Peyer's patch (tissue), 4 donors: ENCODE measurements at regions not wholly inside any gene's neighbourhood (a gene's known extent, or its start where the extent isn't known, plus 50 kb on each side); places are given as distances from the start of the nearest gene placed in this dataset.
"Not testable (repeated sequence)": the region's sequence is repeated elsewhere in the genome, so short reads cannot be mapped to it uniquely, and the experiment has no call there.

Experiments
- DNase-seq, 3 donors: peaks; one replicate each; pipeline ENCODE4 v3.0.0-alpha.2; 2017 to 2019
- H3K27ac ChIP-seq, 4 donors: fragments of 200-600 bp; sonication (generic); one replicate each; pipeline ENCODE4 v1.5.1; 2016 to 2019
- H3K27me3 ChIP-seq, 2 donors: fragments of 200-600 bp; sonication (generic); one replicate each; pipeline ENCODE4 v1.5.1; 2019
- H3K36me3 ChIP-seq, 3 donors: fragments of 200-600 bp; sonication (generic); one replicate each; pipeline ENCODE4 v1.5.1; 2016 to 2019
- H3K4me1 ChIP-seq, 4 donors: fragments of 200-600 bp; sonication (generic); one replicate each; pipeline ENCODE4 v1.5.1; 2016 to 2019
- H3K4me3 ChIP-seq, 4 donors: fragments of 200-600 bp; sonication (generic); 1 replicate in 3 of 4; 2 replicates in 1 of 4; pipeline ENCODE4 v1.5.1; 2016 to 2019; ENCODE audit warnings: mild to moderate bottlenecking in 1 of 4
- H3K9me3 ChIP-seq, 4 donors: fragments of 200-600 bp; sonication (generic); one replicate each; pipeline ENCODE4 v1.5.1; 2016 to 2019; ENCODE audit warnings: mild to moderate bottlenecking in 1 of 4
- CTCF ChIP-seq, 6 experiments: fragments of 450-650 bp in 4 of 6; fragments of 200-600 bp in 2 of 6; sonication (generic) in 1 of 6; IDR thresholded peaks; one replicate each; pipeline ENCODE4 v1.5.1; 2017 to 2019; ENCODE audit warnings: antibody characterized with exemption in 6 of 6, mild to moderate bottlenecking in 3 of 6, moderate library complexity in 1 of 6
- POLR2A ChIP-seq, 2 donors: fragments of 450-650 bp; IDR thresholded peaks; one replicate each; pipeline ENCODE4 v1.5.1; 2017; ENCODE audit warnings: antibody characterized with exemption in 2 of 2, mild to moderate bottlenecking in 2 of 2, moderate library complexity in 2 of 2

DNA sequence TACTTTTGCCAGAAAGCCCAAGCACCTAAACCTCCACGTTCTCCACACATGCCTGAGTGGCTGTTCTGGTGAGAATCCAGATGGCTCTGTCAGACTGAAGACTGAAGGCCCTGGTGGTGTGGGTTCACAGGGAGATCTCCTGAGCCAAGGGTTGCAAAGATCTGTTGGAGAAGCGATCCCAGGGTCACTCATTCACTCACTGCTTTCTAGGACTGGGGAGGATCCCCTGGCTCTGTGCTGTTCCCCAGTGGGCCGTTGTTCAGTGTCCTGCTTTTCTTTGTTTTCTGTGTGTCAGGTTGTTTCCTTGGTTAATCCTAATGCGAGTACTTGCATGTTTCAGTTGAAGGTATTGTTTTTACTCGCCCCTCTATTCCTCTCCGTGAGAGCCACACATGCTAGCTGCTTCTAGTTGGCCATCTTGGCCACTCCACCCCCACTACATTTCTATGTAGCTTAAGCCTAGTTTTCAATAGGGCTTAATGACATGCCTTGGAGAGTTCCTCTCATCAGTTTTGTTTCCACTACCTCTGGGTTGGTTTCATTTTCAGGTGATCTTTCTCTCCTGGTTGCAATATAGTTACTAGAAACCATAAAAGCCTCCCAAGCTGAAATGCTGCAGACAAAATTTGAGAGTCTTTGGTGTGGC lies 144.5 kb upstream of the SLC38A2 start:
- H3K4me1 ChIP-seq, result peaks cover 0 to 6% (median 0%) of the 10 kb centered on the region in 4 donors
- no peaks in the 10 kb centered on the region for H3K27me3 ChIP-seq
- no peak for TF ChIP-seq CTCF (IDR thresholded peaks at IDR 0.05)
- no peak for TF ChIP-seq POLR2A (IDR thresholded peaks at IDR 0.05)
- H3K4me3 ChIP-seq, result no peak overlapping the region
- H3K27ac ChIP-seq, result peak overlapping the region; percentile 4 to 46 (median 24)
- H3K36me3 ChIP-seq, result no peaks in the 10 kb centered on the region
- DNase-seq, result no peak
- H3K9me3 ChIP-seq, result no peaks in the 10 kb centered on the region

DNA sequence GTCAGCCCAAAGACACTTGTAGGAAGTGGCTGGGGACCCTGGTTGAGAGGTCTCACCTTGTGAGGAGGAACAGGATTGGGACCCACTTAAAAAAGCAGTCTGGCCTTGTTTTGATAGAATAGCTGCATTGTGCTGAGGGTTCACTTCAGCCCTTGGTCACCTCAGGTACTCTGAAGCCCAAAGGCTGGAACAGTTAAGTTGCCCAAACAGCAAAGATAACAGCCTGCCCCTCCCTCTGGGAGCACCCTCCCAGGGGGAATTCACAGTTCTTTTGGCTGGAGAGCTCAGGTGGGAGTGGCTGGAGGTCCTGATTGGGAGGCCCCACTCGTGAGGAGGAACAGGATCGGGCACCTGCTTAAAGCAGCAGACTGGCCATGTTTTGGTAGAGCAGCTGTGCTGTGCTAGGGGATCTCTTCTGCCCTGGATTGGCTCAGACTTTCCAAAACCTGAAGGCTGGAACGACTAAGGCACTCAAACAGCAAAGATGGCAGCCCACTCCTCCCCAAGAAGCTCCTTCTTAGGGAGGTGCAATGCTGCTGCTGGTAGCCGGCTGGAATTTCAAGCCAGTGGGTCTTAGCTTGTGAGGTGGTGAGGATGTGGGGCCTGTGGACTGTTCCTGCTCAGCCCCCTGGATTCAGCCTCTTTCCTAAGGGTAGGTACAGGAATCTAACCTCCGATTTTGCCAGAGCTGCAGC lies 143.8 kb upstream of the SLC38A2 start:
- Histone ChIP-seq H3K27me3 (no peaks in the 10 kb centered on the region), H3K36me3 (no peaks in the 10 kb centered on the region), H3K4me3 (no peak overlapping the region), H3K27ac (no peak overlapping the region), H3K4me1 (peaks cover 0 to 6% (median 0%) of the 10 kb centered on the region in 4 donors), H3K9me3 (no peaks in the 10 kb centered on the region)
- no peak for DNase-seq
- TF ChIP-seq CTCF (IDR thresholded peaks at IDR 0.05) (no peak), POLR2A (IDR thresholded peaks at IDR 0.05) (no peak)

DNA sequence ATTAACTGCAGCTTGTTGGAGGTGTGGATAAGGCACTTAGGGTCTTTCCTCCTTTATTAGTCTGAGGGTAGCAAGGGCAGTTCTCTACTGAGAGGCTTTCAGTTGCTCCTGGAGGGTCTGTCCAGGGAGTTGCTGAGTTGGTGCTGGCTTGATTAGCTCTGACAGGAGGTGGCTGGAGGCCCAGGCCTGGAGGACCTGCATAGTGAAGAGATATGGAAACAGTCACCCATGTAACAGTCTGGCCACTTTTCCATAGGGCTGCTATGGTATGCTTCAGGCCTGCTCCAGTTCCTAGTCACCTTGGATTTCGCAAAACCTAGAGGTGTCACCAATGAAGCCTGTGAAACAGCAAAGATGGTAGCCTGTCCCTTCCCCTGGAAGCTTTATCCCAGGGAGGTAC lies 143.3 kb upstream of the SLC38A2 start:
- H3K27ac ChIP-seq, result no peak overlapping the region
- H3K9me3 ChIP-seq, result no peaks in the 10 kb centered on the region
- no peak overlapping the region for H3K4me3 ChIP-seq
- TF ChIP-seq CTCF (IDR thresholded peaks at IDR 0.05) (no peak), POLR2A (IDR thresholded peaks at IDR 0.05) (no peak)
- no peaks in the 10 kb centered on the region for H3K36me3 ChIP-seq
- H3K27me3 ChIP-seq, result no peaks in the 10 kb centered on the region
- H3K4me1 ChIP-seq, result peaks cover 0 to 6% (median 0%) of the 10 kb centered on the region in 4 donors
- DNase-seq, result no peak

DNA sequence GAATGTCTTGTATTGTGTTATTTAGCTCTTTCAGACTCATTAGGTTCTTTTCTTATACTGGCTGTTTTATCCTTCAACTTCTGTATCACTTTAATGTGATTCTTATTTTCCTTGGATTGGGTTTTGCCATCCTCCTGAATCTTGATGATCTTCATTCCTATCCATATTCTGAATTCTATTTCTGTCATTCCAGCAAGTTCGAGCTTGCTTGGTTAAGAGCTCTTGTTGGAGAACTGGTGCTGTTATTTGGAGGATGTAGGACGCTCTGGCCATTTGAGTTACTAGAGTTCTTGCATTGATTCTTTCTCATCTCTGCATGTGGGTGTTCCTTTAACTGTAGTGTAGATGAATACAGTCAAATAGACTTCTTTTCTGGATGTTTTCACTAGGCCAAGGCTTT lies 142.3 kb upstream of the SLC38A2 start:
- Histone ChIP-seq H3K27me3 (no peaks in the 10 kb centered on the region), H3K4me1 (peaks cover 0 to 6% (median 0%) of the 10 kb centered on the region in 4 donors), H3K36me3 (no peaks in the 10 kb centered on the region), H3K27ac (no peak overlapping the region), H3K4me3 (no peak overlapping the region), H3K9me3 (no peaks in the 10 kb centered on the region)
- DNase-seq, result no peak
- TF ChIP-seq POLR2A (IDR thresholded peaks at IDR 0.05), result no peak
- no peak for TF ChIP-seq CTCF (IDR thresholded peaks at IDR 0.05)

GRCh38 chr12:46510257-46510656 lies 137.7 kb upstream of the SLC38A2 start:
- not testable (repeated sequence) for H3K4me3 ChIP-seq, H3K4me1 ChIP-seq, DNase-seq, H3K9me3 ChIP-seq, H3K27ac ChIP-seq, H3K36me3 ChIP-seq, H3K27me3 ChIP-seq

- Histone ChIP-seq H3K4me3 (no peak overlapping the region), H3K4me1 (no peaks in the 10 kb centered on the region), H3K27me3 (no peaks in the 10 kb centered on the region), H3K9me3 (peaks cover 0 to 7% (median 3%) of the 10 kb centered on the region in 4 donors), H3K27ac (no peak overlapping the region), H3K36me3 (no peaks in the 10 kb centered on the region)
- no peak for DNase-seq
- no peak for TF ChIP-seq POLR2A (IDR thresholded peaks at IDR 0.05)
- TF ChIP-seq CTCF (IDR thresholded peaks at IDR 0.05), result no peak
These were observed 136.6 kb upstream of the SLC38A2 start for GRCh38 chr12:46509135-46509534.
